ENCODE measurements at regions not wholly inside any gene's neighbourhood (a gene's known extent, or its start where the extent isn't known, plus 50 kb on each side); places are given as distances from the start of the nearest gene placed in this dataset.
"Not testable (repeated sequence)": the region's sequence is repeated elsewhere in the genome, so short reads cannot be mapped to it uniquely, and the experiment has no call there.

- no peak for DNase-seq
- Mint-ChIP-seq H3K4me3 (no peak overlapping the region), H3K27ac (no peak overlapping the region), H3K9me3 (peaks cover 7% of the 10 kb centered on the region), H3K4me1 (ENCODE audit: low read depth) (no peaks in the 10 kb centered on the region), H3K36me3 (ENCODE audit: low read depth) (no peaks in the 10 kb centered on the region), H3K27me3 (ENCODE audit: low read depth) (no peaks in the 10 kb centered on the region)
- intact Hi-C loops (cut with micrococcal nuclease) = no loop called here
- CTCF ChIA-PET = no interaction called here
Measured at GRCh38 chr7:68958571-68958970, 639.7 kb upstream of the AUTS2 start.

GRCh38 chr7:68963552-68963951 lies 634.7 kb upstream of the AUTS2 start:
- H3K27ac Mint-ChIP-seq = no peak overlapping the region
- DNase-seq = no peak
- H3K4me3 Mint-ChIP-seq = no peak overlapping the region
- H3K9me3 Mint-ChIP-seq = peaks cover 8% of the 10 kb centered on the region
- no peaks in the 10 kb centered on the region for H3K36me3 Mint-ChIP-seq (ENCODE audit: low read depth)
- no peaks in the 10 kb centered on the region for H3K27me3 Mint-ChIP-seq (ENCODE audit: low read depth)
- intact Hi-C loops (cut with micrococcal nuclease) = no loop called here
- CTCF ChIA-PET = no interaction called here
- no peaks in the 10 kb centered on the region for H3K4me1 Mint-ChIP-seq (ENCODE audit: low read depth)

- CTCF ChIA-PET = no interaction called here
- no peak overlapping the region for H3K4me3 Mint-ChIP-seq
- H3K4me1 Mint-ChIP-seq (ENCODE audit: low read depth) = no peaks in the 10 kb centered on the region
- H3K9me3 Mint-ChIP-seq = peaks cover 8% of the 10 kb centered on the region
- no peaks in the 10 kb centered on the region for H3K36me3 Mint-ChIP-seq (ENCODE audit: low read depth)
- no peak overlapping the region for H3K27ac Mint-ChIP-seq
- DNase-seq = no peak
- no peaks in the 10 kb centered on the region for H3K27me3 Mint-ChIP-seq (ENCODE audit: low read depth)
- intact Hi-C loops (cut with micrococcal nuclease) = no loop called here
Measured at GRCh38 chr7:68964060-68964459, 634.2 kb upstream of the AUTS2 start.

GRCh38 chr7:68965351-68965750 lies 632.9 kb upstream of the AUTS2 start:
- CTCF ChIA-PET = no interaction called here
- Mint-ChIP-seq H3K4me3 (no peak overlapping the region), H3K9me3 (peaks cover 6% of the 10 kb centered on the region), H3K27ac (no peak overlapping the region), H3K36me3 (ENCODE audit: low read depth) (no peaks in the 10 kb centered on the region), H3K27me3 (ENCODE audit: low read depth) (no peaks in the 10 kb centered on the region), H3K4me1 (ENCODE audit: low read depth) (no peaks in the 10 kb centered on the region)
- no peak for DNase-seq
- intact Hi-C loops (cut with micrococcal nuclease) = no loop called here

GRCh38 chr7:68967598-68967997 lies 630.7 kb upstream of the AUTS2 start:
- Mint-ChIP-seq H3K4me1 (ENCODE audit: low read depth) (no peaks in the 10 kb centered on the region), H3K27me3 (ENCODE audit: low read depth) (no peaks in the 10 kb centered on the region), H3K36me3 (ENCODE audit: low read depth) (no peaks in the 10 kb centered on the region), H3K4me3 (no peak overlapping the region), H3K27ac (no peak overlapping the region), H3K9me3 (peaks cover 6% of the 10 kb centered on the region)
- intact Hi-C loops (cut with micrococcal nuclease) = no loop called here
- CTCF ChIA-PET = interaction anchor here (0.6 kb wide), 1 partner anchor 10 kb away, joined by 3 read pairs; no protein-coding TSS in a partner anchor
- DNase-seq = no peak

GRCh38 chr7:68969571-68969970 lies 628.7 kb upstream of the AUTS2 start:
- Mint-ChIP-seq H3K4me3 (no peak overlapping the region), H3K9me3 (peaks cover 6% of the 10 kb centered on the region), H3K4me1 (ENCODE audit: low read depth) (no peaks in the 10 kb centered on the region), H3K27me3 (ENCODE audit: low read depth) (no peaks in the 10 kb centered on the region), H3K27ac (no peak overlapping the region), H3K36me3 (ENCODE audit: low read depth) (no peaks in the 10 kb centered on the region)
- intact Hi-C loops (cut with micrococcal nuclease) = no loop called here
- DNase-seq = no peak
- CTCF ChIA-PET = no interaction called here

GRCh38 chr7:68971634-68972340 lies 626.5 kb upstream of the AUTS2 start:
- no peaks in the 10 kb centered on the region for H3K27me3 Mint-ChIP-seq (ENCODE audit: low read depth)
- H3K9me3 Mint-ChIP-seq = peaks cover 7% of the 10 kb centered on the region
- intact Hi-C loops (cut with micrococcal nuclease) = no loop called here
- CTCF ChIA-PET = no interaction called here
- H3K4me3 Mint-ChIP-seq = no peak overlapping the region
- no peak for DNase-seq
- H3K27ac Mint-ChIP-seq = no peak overlapping the region
- H3K4me1 Mint-ChIP-seq (ENCODE audit: low read depth) = no peaks in the 10 kb centered on the region
- H3K36me3 Mint-ChIP-seq (ENCODE audit: low read depth) = no peaks in the 10 kb centered on the region

- Mint-ChIP-seq H3K27ac (no peak overlapping the region), H3K36me3 (ENCODE audit: low read depth) (peaks cover 3% of the 10 kb centered on the region), H3K4me1 (ENCODE audit: low read depth) (no peaks in the 10 kb centered on the region), H3K4me3 (no peak overlapping the region), H3K9me3 (peaks cover 17% of the 10 kb centered on the region), H3K27me3 (ENCODE audit: low read depth) (no peaks in the 10 kb centered on the region)
- no peak for DNase-seq
- intact Hi-C loops (cut with micrococcal nuclease) = no loop called here
- CTCF ChIA-PET = interaction anchor here (0.6 kb wide), 1 partner anchor 10 kb away, joined by 3 read pairs; no protein-coding TSS in a partner anchor
Measured at GRCh38 chr7:68977385-68978055, 620.8 kb upstream of the AUTS2 start.

GRCh38 chr7:68978710-68979109 lies 619.6 kb upstream of the AUTS2 start:
- peaks cover 23% of the 10 kb centered on the region for H3K9me3 Mint-ChIP-seq
- H3K27ac Mint-ChIP-seq = no peak overlapping the region
- no peak overlapping the region for H3K4me3 Mint-ChIP-seq
- intact Hi-C loops (cut with micrococcal nuclease) = no loop called here
- H3K4me1 Mint-ChIP-seq (ENCODE audit: low read depth) = no peaks in the 10 kb centered on the region
- no peak for DNase-seq
- CTCF ChIA-PET = no interaction called here
- peaks cover 3% of the 10 kb centered on the region for H3K36me3 Mint-ChIP-seq (ENCODE audit: low read depth)
- H3K27me3 Mint-ChIP-seq (ENCODE audit: low read depth) = no peaks in the 10 kb centered on the region

- CTCF ChIA-PET = interaction anchor here (0.5 kb wide), 1 partner anchor 228 kb away, joined by 3 read pairs; no protein-coding TSS in a partner anchor
- no peak for DNase-seq
- Mint-ChIP-seq H3K36me3 (ENCODE audit: low read depth) (peaks cover 3% of the 10 kb centered on the region), H3K27me3 (ENCODE audit: low read depth) (no peaks in the 10 kb centered on the region), H3K4me1 (ENCODE audit: low read depth) (no peaks in the 10 kb centered on the region), H3K27ac (no peak overlapping the region), H3K4me3 (no peak overlapping the region), H3K9me3 (peaks cover 23% of the 10 kb centered on the region)
- intact Hi-C loops (cut with micrococcal nuclease) = no loop called here
Measured at GRCh38 chr7:68980011-68980410, 618.3 kb upstream of the AUTS2 start.

GRCh38 chr7:68980432-68980831 lies 617.8 kb upstream of the AUTS2 start:
- intact Hi-C loops (cut with micrococcal nuclease); H3K4me1 Mint-ChIP-seq (ENCODE audit: low read depth); H3K4me3 Mint-ChIP-seq; H3K27ac Mint-ChIP-seq; DNase-seq; H3K27me3 Mint-ChIP-seq (ENCODE audit: low read depth); H3K36me3 Mint-ChIP-seq (ENCODE audit: low read depth): not testable (repeated sequence)
- CTCF ChIA-PET = interaction anchor here (0.5 kb wide), 1 partner anchor 228 kb away, joined by 3 read pairs; no protein-coding TSS in a partner anchor
- H3K9me3 Mint-ChIP-seq = peaks cover 23% of the 10 kb centered on the region

- CTCF ChIA-PET = no interaction called here
- Mint-ChIP-seq H3K4me3 (no peak overlapping the region), H3K36me3 (ENCODE audit: low read depth) (peaks cover 4% of the 10 kb centered on the region), H3K27ac (no peak overlapping the region), H3K27me3 (ENCODE audit: low read depth) (no peaks in the 10 kb centered on the region), H3K9me3 (peaks cover 31% of the 10 kb centered on the region), H3K4me1 (ENCODE audit: low read depth) (no peaks in the 10 kb centered on the region)
- intact Hi-C loops (cut with micrococcal nuclease) = no loop called here
- DNase-seq = no peak
Measured at GRCh38 chr7:68984306-68984705, 614.0 kb upstream of the AUTS2 start.

- DNase-seq = no peak
- CTCF ChIA-PET = no interaction called here
- Mint-ChIP-seq H3K4me3 (no peak overlapping the region), H3K27me3 (ENCODE audit: low read depth) (no peaks in the 10 kb centered on the region), H3K36me3 (ENCODE audit: low read depth) (no peaks in the 10 kb centered on the region), H3K9me3 (peaks cover 13% of the 10 kb centered on the region), H3K27ac (no peak overlapping the region), H3K4me1 (ENCODE audit: low read depth) (no peaks in the 10 kb centered on the region)
- intact Hi-C loops (cut with micrococcal nuclease) = no loop called here
Measured at GRCh38 chr7:68994841-68995240, 603.4 kb upstream of the AUTS2 start.

Data from activated naive CD4-positive, alpha-beta T cell treated with anti-CD3 and anti-CD28 coated beads for 36 hours (primary cell).